ENCODE measurements at regions not wholly inside any gene's neighbourhood (a gene's known extent, or its start where the extent isn't known, plus 50 kb on each side); places are given as distances from the start of the nearest gene placed in this dataset.

DNA sequence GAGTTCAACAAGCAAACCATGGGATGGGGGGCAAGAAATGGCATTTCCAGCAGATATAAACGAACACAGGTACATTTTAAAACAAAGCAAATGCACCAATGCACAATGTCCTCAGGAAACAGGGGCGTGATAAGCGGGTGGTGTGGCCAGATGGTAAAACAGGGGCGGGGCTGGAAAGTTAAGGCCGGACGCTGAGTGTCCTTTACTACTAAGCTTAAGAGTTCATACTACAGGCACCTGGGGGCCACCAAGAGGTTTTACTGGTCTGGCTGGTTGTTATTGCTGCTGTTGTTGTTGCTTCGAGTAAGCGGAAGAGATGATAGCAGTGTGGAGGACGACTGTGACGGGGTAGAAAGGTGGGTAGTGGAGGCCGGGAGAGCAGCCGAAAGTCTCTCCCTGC is 99.8 kb downstream of the ATPSCKMT start:
- Histone ChIP-seq H3K4me1 (replicated peaks; ENCODE audit: insufficient read depth) (no peaks in the 10 kb centered on the region), H4K20me1 (ENCODE audit: insufficient read depth) (no peaks in the 10 kb centered on the region), H2AFZ (no peak overlapping the region), H3K4me3 (no peak overlapping the region), H3K79me2 (ENCODE audit: low read depth) (no peaks in the 10 kb centered on the region), H3K27me3 (ENCODE audit: insufficient read depth, low read depth) (no peaks in the 10 kb centered on the region), H3K9me3 (ENCODE audit: insufficient read depth, low read depth) (no peaks in the 10 kb centered on the region), H3K9me2 (ENCODE audit: insufficient read depth) (no peaks in the 10 kb centered on the region), H3K27ac (no peak overlapping the region), H3K4me2 (no peak overlapping the region), H3F3A (ENCODE audit: insufficient read depth, low read depth) (no peaks in the 10 kb centered on the region; the same call in 1 of the 2 replicates), H3K36me3 (ENCODE audit: low read depth) (no peaks in the 10 kb centered on the region)
- ChIA-PET POLR2A (ENCODE audit: unreplicated experiment) (no interaction called here), CTCF (no interaction called here)
- no peak for DNase-seq
- intact Hi-C loops (cut with micrococcal nuclease; ENCODE audit: unreplicated experiment), result loop anchor here (10.0 kb wide), 1 partner anchor 295 kb away; the partner anchor contains the start of gene ROPN1L
- no peak for TF ChIP-seq EZH2 (IDR thresholded peaks at IDR 0.05; ENCODE audit: low read depth)
- TF ChIP-seq, protein P1, sequence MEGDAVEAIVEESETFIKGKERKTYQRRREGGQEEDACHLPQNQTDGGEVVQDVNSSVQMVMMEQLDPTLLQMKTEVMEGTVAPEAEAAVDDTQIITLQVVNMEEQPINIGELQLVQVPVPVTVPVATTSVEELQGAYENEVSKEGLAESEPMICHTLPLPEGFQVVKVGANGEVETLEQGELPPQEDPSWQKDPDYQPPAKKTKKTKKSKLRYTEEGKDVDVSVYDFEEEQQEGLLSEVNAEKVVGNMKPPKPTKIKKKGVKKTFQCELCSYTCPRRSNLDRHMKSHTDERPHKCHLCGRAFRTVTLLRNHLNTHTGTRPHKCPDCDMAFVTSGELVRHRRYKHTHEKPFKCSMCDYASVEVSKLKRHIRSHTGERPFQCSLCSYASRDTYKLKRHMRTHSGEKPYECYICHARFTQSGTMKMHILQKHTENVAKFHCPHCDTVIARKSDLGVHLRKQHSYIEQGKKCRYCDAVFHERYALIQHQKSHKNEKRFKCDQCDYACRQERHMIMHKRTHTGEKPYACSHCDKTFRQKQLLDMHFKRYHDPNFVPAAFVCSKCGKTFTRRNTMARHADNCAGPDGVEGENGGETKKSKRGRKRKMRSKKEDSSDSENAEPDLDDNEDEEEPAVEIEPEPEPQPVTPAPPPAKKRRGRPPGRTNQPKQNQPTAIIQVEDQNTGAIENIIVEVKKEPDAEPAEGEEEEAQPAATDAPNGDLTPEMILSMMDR (conservative IDR thresholded peaks at IDR 0.05), result no peak
- BruUV-seq (replicated peaks), result no TSS peak

DNA sequence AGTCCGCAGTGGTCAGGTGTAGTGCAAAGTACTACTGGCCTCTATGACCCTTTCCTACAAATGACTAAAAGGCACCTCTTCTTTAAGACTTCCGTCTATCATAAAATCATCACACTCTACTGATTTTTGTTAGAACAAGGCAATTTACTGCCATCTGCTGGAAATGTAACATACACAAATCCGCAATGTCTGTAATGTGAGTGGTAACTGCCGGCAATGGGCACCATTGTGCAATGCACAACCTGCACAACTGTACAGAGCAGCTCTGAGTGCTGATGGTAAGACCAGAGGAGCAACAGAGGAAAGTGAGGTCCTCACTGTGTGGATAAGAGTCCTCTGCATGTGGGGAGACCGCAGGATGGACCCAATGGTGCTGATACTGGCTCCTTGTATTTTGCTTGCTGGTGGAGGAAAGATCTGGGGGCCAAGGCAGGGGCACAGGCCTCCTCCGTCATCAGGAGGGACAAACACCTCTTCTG is 103.7 kb downstream of the ATPSCKMT start:
- H3K27me3 ChIP-seq (ENCODE audit: insufficient read depth, low read depth), result no peaks in the 10 kb centered on the region
- H3K36me3 ChIP-seq (ENCODE audit: low read depth), result no peaks in the 10 kb centered on the region
- no peaks in the 10 kb centered on the region for H3K9me3 ChIP-seq (ENCODE audit: insufficient read depth, low read depth)
- intact Hi-C loops (cut with micrococcal nuclease; ENCODE audit: unreplicated experiment), result no loop called here
- no peaks in the 10 kb centered on the region for H3K79me2 ChIP-seq (ENCODE audit: low read depth)
- BruUV-seq (replicated peaks), result no TSS peak
- H3F3A ChIP-seq (ENCODE audit: insufficient read depth, low read depth), result no peaks in the 10 kb centered on the region
- no peak overlapping the region for H2AFZ ChIP-seq
- peak; percentile 21 to 53 for DNase-seq
- H4K20me1 ChIP-seq (ENCODE audit: insufficient read depth), result no peaks in the 10 kb centered on the region
- H3K4me1 ChIP-seq (replicated peaks; ENCODE audit: insufficient read depth), result no peaks in the 10 kb centered on the region
- H3K4me3 ChIP-seq, result no peak overlapping the region
- no peak overlapping the region for H3K27ac ChIP-seq
- no peak for TF ChIP-seq EZH2 (IDR thresholded peaks at IDR 0.05; ENCODE audit: low read depth)
- TF ChIP-seq, protein P1 (conservative IDR thresholded peaks at IDR 0.05), result peak; percentile 66
- H3K4me2 ChIP-seq, result no peak overlapping the region
- no peaks in the 10 kb centered on the region for H3K9me2 ChIP-seq (ENCODE audit: insufficient read depth)
- ChIA-PET POLR2A (ENCODE audit: unreplicated experiment) (interaction anchor here (0.5 kb wide), 1 partner anchor 10 kb away, joined by 4 read pairs; no protein-coding TSS in a partner anchor), CTCF (no interaction called here)

DNA sequence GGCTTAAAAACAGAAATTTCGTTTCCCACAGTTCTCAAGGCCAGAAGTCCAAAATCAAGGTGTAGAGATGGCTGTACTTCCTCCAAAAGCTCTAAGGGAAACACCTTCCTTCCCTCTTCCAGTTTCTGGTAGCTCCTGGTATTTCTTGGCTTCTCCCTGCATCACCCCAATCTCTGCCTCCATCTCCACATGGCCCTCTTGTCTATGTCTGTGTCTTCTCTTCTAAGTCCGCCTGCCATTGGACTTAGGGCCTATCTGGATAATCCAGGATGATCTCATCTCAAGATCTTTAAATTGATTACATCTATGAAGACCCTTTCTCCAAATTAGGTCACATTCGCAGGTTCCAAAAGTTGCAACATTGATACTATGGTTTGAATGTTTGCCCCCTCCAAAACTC is 105.6 kb downstream of the ATPSCKMT start:
- Histone ChIP-seq H4K20me1 (ENCODE audit: insufficient read depth) (no peaks in the 10 kb centered on the region), H3K4me3 (no peak overlapping the region), H3K79me2 (ENCODE audit: low read depth) (no peaks in the 10 kb centered on the region), H3K36me3 (ENCODE audit: low read depth) (no peaks in the 10 kb centered on the region), H3K4me1 (replicated peaks; ENCODE audit: insufficient read depth) (no peaks in the 10 kb centered on the region), H3K4me2 (no peak overlapping the region), H3F3A (ENCODE audit: insufficient read depth, low read depth) (no peaks in the 10 kb centered on the region), H2AFZ (no peak overlapping the region), H3K27me3 (ENCODE audit: insufficient read depth, low read depth) (no peaks in the 10 kb centered on the region), H3K27ac (no peak overlapping the region), H3K9me2 (ENCODE audit: insufficient read depth) (no peaks in the 10 kb centered on the region), H3K9me3 (ENCODE audit: insufficient read depth, low read depth) (no peaks in the 10 kb centered on the region)
- POLR2A ChIA-PET (ENCODE audit: unreplicated experiment), result no interaction called here
- CTCF ChIA-PET, result no interaction called here
- DNase-seq, result no peak
- no TSS peak for BruUV-seq (replicated peaks)
- intact Hi-C loops (cut with micrococcal nuclease; ENCODE audit: unreplicated experiment), result no loop called here
- TF ChIP-seq EZH2 (IDR thresholded peaks at IDR 0.05; ENCODE audit: low read depth), result no peak
- TF ChIP-seq, protein P1 (conservative IDR thresholded peaks at IDR 0.05), result no peak
